ENCODE measurements at regions not wholly inside any gene's neighbourhood (a gene's known extent, or its start where the extent isn't known, plus 50 kb on each side); places are given as distances from the start of the nearest gene placed in this dataset.

- no peak for TF ChIP-seq CTCF (conservative IDR thresholded peaks at IDR 0.05; ENCODE audit: low read depth, low read length)
- TF ChIP-seq EZH2 (IDR thresholded peaks at IDR 0.05; ENCODE audit: borderline replicate concordance, low read depth, low read length, poor library complexity, severe bottlenecking) = no peak
Measured at GRCh38 chr21:16071092-16071491, 341.3 kb downstream of the USP25 start.

Data from A673 (cell line).